Neural cell (in vitro differentiated cells): ENCODE measurements at regions not wholly inside any gene's neighbourhood (a gene's known extent, or its start where the extent isn't known, plus 50 kb on each side); places are given as distances from the start of the nearest gene placed in this dataset.

ENCODE experiments used
- EP300 ChIP-seq: fragments of 450-650 bp; conservative IDR thresholded peaks from 2 replicates; pipeline ENCODE4 v1.6.1; 2014; ENCODE audit warnings: antibody characterized with exemption, mild to moderate bottlenecking, moderate library complexity; ENCODE audit not compliant: poor library complexity, severe bottlenecking
- EZH2 ChIP-seq: fragments of 200-600, 300-800 bp; shearing (Covaris generic), sonication (generic); IDR thresholded peaks from 2 replicates; pipeline ENCODE4 v1.6.1; 2014; ENCODE audit warnings: antibody characterized with exemption, low read length, borderline replicate concordance, mild to moderate bottlenecking; ENCODE audit not compliant: insufficient read depth, poor library complexity, severe bottlenecking
- MXI1 ChIP-seq: fragments of 450-650 bp; conservative IDR thresholded peaks from 2 replicates; pipeline ENCODE4 v1.6.1; 2014; ENCODE audit warnings: antibody characterized with exemption, mild to moderate bottlenecking; ENCODE audit not compliant: poor library complexity, severe bottlenecking
- RAD21 ChIP-seq: fragments of 450-650 bp; conservative IDR thresholded peaks from 2 replicates; pipeline ENCODE4 v1.6.1; 2014; ENCODE audit warnings: antibody characterized with exemption, mild to moderate bottlenecking, moderate library complexity
- REST ChIP-seq: IDR thresholded peaks from 2 replicates; pipeline ENCODE4 v1.6.1; 2012; ENCODE audit warnings: borderline replicate concordance
- TF ChIP-seq, protein P1 (sequence below): fragments of 450-650 bp; IDR thresholded peaks from 2 replicates; pipeline ENCODE4 v1.5.1; 2014; ENCODE audit warnings: antibody characterized with exemption, mild to moderate bottlenecking, moderate library complexity; ENCODE audit not compliant: poor library complexity, severe bottlenecking

GRCh38 chr4:136036744-136037143 is 1495.5 kb downstream of the PCDH18 start:
- TF ChIP-seq, protein P1, sequence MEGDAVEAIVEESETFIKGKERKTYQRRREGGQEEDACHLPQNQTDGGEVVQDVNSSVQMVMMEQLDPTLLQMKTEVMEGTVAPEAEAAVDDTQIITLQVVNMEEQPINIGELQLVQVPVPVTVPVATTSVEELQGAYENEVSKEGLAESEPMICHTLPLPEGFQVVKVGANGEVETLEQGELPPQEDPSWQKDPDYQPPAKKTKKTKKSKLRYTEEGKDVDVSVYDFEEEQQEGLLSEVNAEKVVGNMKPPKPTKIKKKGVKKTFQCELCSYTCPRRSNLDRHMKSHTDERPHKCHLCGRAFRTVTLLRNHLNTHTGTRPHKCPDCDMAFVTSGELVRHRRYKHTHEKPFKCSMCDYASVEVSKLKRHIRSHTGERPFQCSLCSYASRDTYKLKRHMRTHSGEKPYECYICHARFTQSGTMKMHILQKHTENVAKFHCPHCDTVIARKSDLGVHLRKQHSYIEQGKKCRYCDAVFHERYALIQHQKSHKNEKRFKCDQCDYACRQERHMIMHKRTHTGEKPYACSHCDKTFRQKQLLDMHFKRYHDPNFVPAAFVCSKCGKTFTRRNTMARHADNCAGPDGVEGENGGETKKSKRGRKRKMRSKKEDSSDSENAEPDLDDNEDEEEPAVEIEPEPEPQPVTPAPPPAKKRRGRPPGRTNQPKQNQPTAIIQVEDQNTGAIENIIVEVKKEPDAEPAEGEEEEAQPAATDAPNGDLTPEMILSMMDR: no peak
- no peak for TF ChIP-seq RAD21
- no peak for TF ChIP-seq EZH2
- no peak for TF ChIP-seq REST
- TF ChIP-seq MXI1: no peak
- TF ChIP-seq EP300: no peak
